ENCODE measurements at regions not wholly inside any gene's neighbourhood (a gene's known extent, or its start where the extent isn't known, plus 50 kb on each side); places are given as distances from the start of the nearest gene placed in this dataset.

- TF ChIP-seq POLR2A (IDR thresholded peaks at IDR 0.05) (no peak), CTCF (IDR thresholded peaks at IDR 0.05) (no peak)
Observed at GRCh38 chr1:8222789-8223188, 95.1 kb upstream of the SLC45A1 start.
